Left ventricle myocardium superior (tissue), 1 donor: ENCODE measurements at regions not wholly inside any gene's neighbourhood (a gene's known extent, or its start where the extent isn't known, plus 50 kb on each side); places are given as distances from the start of the nearest gene placed in this dataset.
"Not testable (repeated sequence)": the region's sequence is repeated elsewhere in the genome, so short reads cannot be mapped to it uniquely, and the experiment has no call there.

Experiments used
- ATAC-seq: fragments of 200-7000 bp; cut with Tn5 transposase; one replicate; pipeline ENCODE4 v1.9.1; 2020; ENCODE audit warnings: mild to moderate bottlenecking, moderate library complexity
- DNase-seq: peaks from one replicate; pipeline ENCODE4 v3.0.0-alpha.2; 2020
- intact Hi-C: fragments of 100-400 bp; cut with micrococcal nuclease; formaldehyde crosslinking; loops from one replicate; pipeline ENCODE4 v1.11.0; 2022
- donor health status: DM: no; HTN: yes; CAD: no; lungs with severe emphysema.

DNA sequence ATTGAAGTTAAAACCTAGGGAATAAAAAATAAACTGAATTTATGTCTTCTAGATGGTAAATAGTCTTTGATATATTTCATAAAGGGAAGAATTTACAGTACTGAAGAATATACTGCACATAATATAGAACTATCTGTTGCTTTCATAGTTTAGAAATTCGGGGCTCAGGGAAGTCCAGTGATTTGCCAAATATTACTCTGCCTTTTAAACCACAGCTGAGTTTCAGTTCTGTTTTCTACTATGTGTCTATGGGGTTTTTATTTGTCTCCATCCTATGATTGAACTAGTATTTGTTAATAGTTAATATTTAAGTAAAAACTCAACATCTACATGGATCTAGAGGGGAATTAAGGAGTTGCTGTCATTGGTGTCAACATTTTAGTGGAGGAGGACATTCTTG is 715.0 kb upstream of the CDH8 start:
- no peak for DNase-seq
- no peak for ATAC-seq
- intact Hi-C loops, result no loop called here

DNA sequence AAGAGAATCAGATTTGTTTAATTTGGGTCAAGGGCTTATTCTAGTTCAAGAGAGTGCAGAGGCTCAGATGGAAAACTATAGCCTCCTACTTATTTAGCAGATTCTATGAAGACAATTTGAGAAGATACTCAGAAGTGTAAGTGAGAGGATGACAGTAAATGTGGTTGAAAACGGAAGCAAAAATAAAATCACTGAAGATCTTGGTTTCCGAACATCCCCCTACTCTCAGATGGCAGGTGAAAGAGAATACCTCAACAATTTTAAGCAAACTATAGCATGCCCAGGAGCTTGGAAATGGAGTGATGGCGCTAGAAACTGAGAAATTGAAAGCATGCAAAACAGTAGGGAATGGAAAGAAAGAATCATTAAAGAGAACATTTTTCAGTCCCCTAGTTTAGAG is 705.5 kb upstream of the CDH8 start:
- intact Hi-C loops, result no loop called here
- DNase-seq (no peak), ATAC-seq (no peak)

DNA sequence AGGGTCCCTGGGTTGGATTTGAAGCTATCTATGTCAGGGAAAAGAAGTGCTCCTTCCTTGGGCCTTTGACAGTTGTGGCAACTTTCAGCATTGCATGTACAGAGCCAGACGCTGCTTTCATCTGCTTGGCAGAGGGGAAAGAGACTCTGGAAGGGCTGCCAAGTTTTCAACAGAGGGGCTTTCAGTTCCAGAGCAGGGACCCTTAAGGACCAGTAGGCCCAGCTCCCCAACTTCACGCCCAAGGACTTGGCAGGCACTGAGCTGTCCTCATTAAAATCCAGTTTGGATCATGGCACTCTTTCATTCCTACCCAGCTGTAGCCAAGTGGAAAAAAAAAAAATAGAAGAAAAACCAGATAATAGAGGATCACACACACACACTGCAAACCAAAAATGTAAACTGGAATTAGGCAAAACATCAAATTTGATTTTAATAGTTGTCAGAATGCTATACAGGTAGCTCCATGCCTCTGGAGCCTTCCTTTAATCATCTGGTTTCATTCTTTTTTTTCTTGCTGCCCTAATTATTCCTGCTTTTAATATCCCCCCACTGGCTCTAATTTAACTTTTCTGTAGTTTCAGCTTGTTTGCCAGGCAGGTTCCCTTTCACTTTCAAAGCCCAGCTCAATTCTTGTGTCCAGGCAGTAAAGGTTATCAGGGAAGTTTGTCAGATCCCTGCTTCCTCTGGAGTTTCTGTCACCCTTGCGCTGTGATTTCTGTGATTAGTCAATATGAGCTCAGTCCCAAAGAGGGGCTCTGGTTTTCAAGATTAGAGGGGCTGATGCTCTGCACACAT is 702.6 kb upstream of the CDH8 start:
- ATAC-seq (no peak), DNase-seq (no peak)
- intact Hi-C loops, result no loop called here

DNA sequence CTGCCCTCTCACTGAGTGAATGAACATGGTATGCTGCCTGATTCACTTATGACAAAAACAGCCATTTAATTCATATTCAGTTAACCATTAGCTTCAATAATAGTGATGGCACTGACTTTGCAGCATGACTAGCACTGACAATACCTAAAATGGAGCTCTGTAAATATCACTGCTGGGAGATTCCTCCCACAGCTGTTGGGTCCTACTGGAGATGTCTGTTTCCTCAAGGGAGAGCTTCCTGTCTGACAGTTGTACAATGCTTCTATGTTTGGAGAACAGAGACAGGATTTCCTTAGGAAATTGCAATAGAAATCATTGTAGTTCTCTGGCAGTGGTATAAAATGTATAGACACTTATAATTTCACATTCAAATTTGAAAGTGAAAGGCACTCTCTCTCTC is 695.9 kb upstream of the CDH8 start:
- no peak for DNase-seq
- intact Hi-C loops, result no loop called here
- ATAC-seq, result no peak

DNA sequence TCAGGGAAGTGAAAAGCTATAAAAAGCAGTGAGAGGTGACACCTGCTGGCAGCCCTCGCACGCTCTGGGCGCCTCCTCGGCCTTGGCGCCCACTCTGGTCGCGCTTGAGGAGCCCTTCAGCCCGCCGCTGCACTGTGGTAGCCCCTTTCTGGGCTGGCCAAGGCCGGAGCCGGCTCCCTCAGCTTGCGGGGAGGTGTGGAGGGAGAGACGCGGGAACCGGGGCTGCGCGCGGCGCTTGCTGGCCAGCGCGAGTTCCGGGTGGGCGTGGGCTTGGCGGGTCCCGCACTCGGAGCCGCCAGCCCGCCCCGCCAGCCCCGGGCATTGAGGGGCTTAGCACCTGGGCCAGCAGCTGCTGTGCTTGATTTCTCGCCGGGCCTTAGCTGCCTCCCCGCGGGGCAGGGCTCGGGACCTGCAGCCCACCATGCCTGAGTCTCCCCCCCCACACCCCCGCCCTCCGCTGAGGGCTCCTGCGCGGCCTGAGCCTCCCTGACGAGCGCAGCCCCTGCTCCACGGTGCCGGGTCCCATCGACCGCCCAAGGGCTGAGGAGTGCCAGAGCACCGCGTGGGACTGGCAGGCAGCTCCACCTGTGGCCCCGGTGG is 688.5 kb upstream of the CDH8 start:
- intact Hi-C loops, DNase-seq, ATAC-seq: not testable (repeated sequence)

DNA sequence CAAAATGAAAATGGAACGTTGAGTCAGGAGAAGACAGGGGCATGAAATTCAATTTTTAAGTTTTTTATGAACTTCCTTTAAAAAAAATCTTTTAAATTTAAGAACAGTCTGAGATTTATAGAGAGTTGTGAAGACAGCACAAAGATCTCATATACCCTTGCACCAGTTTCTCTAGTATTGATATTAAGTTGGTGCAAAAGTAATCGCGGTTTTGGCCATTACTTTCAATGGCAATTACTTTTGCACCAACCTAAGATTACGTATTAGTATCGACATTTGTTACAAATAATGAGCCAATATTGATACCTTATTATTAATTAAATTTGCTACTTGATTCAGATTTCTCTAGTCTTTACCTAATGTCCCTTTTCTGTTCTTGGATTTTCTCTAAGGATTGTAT is 684.4 kb upstream of the CDH8 start:
- ATAC-seq (no peak), DNase-seq (no peak)
- intact Hi-C loops, result no loop called here

DNA sequence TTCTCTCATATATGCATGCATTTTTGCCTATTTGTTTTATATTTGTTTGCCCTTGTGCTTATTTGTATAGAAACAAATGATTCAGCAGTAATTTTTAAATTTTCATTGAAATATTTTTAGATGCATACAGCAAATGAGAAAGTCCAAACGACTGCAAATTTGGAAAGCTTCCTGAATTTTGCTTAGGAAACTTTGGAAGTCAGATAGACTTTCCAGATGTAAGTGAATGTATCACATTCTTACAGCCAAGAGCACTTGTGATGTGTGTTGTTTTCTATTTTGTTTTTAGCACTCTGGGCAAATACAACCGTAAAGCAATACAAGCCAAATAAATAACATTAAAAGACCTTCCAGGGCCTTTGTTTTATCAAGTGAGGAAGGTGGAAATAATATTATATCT is 680.8 kb upstream of the CDH8 start:
- DNase-seq (no peak), ATAC-seq (no peak)
- intact Hi-C loops, result no loop called here

DNA sequence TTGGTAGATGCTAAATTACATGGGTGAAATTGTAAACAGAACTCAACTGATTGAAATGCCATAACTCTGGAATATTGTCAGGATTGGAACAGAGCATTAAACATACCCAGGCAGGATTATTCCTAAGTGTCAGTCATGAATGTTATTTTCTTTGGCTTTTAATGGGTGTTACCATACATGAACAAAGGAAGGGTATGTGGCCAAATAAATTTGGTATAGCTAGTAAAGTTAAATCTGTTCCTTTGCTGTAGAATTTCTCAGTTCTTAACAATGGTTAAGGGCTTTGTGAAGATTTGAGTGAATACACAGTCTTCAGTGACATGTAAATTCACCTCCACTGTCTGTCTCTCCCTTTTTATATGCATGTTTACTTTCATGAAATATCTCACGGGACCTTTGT is 679.5 kb upstream of the CDH8 start:
- ATAC-seq (no peak), DNase-seq (no peak)
- intact Hi-C loops, result no loop called here

DNA sequence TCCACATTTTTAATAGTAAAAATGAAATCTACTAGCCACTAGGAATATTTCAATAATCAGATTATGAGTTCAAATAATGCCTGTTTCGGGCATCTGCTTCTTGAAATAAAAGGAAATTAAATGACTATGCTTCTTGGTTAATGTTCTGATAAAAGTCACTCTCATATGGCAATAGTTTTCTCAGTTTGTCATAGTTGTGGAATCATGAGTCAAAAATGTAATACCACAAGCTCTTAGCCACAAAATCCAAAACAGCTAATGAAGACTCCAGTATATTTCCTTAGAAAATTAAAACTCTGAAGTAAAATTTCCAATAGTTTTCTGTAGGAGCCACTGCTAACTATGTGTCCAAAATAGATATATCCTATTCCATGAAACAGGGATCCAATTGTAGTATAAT is 676.3 kb upstream of the CDH8 start:
- intact Hi-C loops, result no loop called here
- DNase-seq, result no peak
- no peak for ATAC-seq

DNA sequence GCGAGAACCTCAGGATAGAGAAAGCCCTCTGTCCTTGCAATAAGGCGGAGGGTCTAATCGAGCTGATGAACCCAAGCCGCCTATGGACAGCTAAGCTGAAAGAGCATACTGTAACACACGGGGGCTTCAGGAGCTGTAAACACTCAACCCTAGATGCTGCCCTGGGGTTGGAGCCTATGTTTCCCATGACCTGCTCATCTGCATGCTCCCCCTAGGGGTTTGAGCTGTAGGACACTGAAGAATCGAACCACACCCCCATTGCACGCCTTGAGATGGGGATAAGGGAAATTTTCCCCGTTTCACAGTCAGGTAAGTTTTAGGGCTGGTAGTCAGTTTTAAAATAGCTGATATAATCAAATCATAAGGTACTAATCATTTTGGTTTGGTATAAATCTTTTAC is 675.6 kb upstream of the CDH8 start:
- intact Hi-C loops, result no loop called here
- ATAC-seq (no peak), DNase-seq (no peak)

DNA sequence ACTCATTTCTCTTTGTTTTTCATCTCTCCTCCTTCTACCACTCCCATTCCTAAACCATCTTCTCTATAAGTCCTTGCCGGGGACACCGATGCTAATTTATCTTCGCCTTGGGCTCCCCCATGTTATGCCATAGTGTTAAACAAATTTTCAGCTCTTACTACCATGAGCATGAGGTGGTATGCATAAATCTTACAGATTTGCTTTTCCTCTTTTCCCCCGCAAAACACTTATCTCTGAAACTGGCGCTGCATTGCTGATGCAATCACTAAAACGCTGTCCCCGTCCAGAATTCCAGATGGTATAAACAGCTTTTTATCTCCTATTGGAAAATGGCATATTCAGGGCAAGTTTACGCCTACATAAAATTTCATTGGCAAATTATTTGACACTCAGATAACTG is 673.6 kb upstream of the CDH8 start:
- ATAC-seq (no peak), DNase-seq (no peak)
- intact Hi-C loops, result no loop called here

DNA sequence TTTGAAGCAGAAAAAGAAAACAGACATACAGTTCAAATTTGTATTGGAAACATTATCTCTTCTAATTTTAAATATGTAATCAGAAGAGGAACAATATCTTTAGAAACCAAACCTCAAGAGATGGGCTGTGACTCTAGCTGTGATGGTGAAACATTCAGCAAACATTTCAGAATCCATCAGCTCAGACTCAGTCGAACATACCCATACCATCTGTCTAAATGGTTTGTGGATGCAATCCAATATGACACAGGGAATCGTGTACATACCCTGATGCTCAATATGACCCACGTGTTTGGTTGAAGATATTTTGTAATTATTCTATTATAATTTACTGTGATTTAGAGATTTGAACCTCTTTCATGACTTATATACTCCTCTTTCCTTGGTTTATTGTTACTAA is 665.2 kb upstream of the CDH8 start:
- intact Hi-C loops, result no loop called here
- no peak for DNase-seq
- no peak for ATAC-seq

DNA sequence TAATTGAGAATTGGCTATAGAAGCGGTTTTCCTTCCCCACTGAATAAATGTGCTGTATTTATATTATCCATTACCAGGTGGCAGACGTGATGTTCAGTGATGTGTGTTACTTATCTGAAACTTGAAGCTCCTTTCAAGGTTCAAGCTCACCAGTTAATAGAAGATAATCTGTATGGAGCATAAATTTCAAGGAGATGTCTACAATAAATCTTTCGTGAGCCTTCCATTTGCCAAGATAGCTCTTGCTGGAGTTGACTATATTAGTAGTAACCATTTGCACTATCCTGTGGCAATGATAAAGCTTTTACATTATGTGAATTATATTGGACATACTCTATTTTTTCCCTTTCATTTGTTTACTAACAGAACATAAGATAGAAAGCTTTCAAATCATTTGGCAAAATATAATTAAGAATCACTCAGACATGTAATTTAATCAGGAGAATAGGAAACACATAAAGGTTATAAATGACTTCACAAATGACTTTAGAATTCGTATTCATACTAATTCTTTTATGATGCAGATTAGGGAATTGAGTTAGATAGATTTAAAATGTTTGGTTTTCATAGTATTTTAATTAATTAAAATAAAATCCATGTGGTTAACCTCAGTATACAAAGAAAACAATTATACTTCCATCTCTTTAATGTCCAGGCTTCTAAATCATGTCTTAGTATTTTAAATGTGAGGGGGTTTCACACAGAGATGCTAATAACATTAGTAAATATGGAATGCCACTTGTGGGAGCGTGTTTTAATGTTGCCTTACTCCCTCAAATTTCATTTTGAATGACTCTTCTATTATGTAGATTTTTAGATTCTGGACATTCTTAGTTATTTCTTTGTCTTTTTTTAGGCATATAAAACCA is 664.4 kb upstream of the CDH8 start:
- intact Hi-C loops, result no loop called here
- no peak for DNase-seq
- ATAC-seq, result no peak

DNA sequence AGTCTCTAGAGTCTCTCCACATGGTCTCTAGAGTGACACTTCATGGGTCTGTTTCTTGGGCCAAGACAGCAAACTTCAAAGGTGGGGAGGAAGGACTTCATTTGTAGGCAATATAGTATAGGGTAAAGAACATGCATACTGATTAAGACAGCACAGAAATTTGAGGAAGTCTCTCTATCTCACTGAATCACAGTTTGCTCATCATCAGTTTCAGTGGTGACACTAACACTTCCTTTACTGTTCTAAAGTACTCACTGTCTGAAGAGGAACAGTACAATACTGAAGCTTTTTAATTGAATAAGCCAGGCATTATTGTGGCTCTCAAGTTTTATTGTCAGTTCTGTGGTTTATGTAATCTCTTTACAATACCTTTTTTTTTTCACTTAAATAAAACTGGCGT is 656.4 kb upstream of the CDH8 start:
- ATAC-seq, result no peak
- no peak for DNase-seq
- intact Hi-C loops, result no loop called here

DNA sequence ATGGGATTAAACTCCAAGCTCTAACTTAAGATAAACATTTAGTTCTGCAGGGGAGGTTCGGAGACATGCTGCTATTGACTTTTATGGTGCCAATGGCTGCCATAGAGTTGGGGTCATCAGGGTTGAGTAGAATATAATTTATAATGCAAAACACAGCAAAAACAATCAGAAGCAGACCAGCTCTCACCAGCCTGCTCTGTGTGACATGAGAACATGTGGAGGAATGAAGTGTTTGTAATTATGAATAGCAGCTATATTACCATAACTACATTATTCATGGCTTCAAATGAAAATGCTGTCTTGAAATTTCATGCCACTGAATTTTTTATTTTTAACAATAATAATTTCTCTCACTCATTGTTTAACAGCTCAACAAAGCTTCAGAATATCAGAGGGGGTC is 645.6 kb upstream of the CDH8 start:
- ATAC-seq (no peak), DNase-seq (no peak)
- intact Hi-C loops, result no loop called here

DNA sequence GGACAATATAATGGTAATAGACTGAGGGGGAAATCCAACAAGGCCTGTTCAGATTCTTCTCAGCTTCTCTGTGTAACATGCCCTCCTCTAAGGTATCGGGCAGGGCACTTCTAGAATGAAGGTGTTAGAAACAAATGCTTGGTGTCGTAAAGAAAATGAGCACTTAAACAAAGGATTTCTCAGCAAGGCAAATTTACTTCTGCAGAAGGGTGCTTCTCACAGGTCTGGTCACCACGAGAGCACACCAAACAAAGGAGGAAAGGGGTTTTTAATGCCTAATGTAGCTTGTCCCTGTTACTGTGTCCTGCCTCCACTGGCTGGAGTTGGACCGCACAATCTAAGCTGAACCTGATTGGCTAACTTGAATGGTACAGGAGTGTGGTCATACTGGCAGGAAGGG is 642.6 kb upstream of the CDH8 start:
- ATAC-seq (no peak), DNase-seq (no peak)
- intact Hi-C loops, result no loop called here

DNA sequence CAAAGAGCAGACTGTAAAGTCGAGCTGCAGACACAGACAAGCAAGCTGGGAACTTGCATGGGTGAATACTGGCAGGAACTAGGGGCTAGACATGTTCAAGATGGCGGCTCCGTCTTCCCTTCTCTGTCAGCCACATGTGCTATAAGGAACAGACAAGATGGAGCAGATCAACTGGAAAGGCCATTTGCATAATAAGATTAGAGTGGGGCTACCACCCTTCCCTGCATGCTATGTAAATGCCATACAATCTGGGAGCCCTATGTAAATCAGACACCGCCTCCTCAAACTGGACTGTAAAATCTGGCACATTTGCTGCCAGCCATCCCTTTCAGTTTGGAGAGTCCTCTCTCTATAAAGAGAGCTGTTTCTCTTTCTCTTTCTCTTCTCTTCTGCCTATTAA is 640.1 kb upstream of the CDH8 start:
- ATAC-seq, result no peak
- intact Hi-C loops, result no loop called here

DNA sequence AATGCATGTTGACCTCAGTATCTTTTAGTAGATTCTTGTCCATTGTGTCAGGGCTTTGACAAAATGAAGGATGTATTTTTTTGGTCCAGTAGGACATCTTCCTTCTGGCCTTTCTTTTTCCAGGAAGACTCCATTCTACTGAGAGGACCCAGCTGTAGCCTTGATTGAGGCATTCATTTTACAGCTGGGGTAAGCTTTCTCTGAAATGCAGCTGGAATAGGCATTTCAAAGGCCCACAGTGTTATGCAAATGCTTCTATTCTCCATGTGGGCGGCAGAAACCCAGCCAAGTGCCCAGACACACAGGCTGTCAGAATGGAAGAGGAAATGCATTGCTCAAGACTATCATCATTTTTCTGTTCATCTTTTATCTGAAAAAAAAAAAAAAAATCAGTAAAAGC is 629.0 kb upstream of the CDH8 start:
- DNase-seq, result no peak
- intact Hi-C loops, result no loop called here

More for the DNA sequence above, 640.1 kb upstream of the CDH8 start:
- no peak for DNase-seq

DNA sequence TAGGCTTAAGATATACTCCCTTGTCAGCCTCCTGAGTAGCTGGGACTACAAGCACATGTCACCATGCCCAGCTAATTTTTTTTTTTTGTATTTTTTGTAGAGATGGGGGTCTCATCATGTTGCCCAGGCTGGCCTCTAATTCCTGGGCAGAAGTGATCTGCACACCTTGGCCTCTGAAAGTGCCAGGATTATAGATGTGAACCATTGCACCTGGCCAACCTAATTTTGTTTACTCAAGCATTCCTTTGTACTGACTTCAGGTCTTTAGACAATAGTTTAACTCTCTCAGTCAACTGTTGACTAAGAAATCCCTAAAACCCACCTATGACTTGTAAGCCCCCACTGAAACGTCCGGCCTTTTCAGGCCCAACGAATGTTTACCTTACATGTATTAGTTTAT is 628.3 kb upstream of the CDH8 start:
- ATAC-seq (no peak), DNase-seq (no peak)
- intact Hi-C loops, result no loop called here

More for the DNA sequence above, 629.0 kb upstream of the CDH8 start:
- ATAC-seq, result no peak

DNA sequence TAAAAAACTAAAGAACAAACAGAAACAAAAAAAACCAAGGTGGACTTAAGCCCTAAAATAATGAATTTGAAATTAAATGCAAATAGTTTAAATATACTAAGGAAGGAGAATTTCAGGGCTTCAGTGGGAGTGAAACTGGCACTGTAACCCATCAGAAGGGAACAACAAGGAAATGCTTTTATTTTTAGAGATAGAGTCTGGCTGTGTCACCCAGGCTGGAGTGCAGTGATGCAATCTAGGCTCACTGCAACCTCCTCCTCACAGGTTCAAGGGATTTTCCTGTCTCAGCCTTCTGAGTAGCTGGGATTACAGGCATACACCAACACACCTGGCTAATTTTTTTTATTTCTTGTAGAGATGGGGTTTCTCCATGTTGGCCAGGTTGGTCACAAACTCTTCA is 625.2 kb upstream of the CDH8 start:
- DNase-seq (no peak), ATAC-seq (no peak)
- intact Hi-C loops, result no loop called here
